ENCODE measurements at regions not wholly inside any gene's neighbourhood (a gene's known extent, or its start where the extent isn't known, plus 50 kb on each side); places are given as distances from the start of the nearest gene placed in this dataset.

DNA sequence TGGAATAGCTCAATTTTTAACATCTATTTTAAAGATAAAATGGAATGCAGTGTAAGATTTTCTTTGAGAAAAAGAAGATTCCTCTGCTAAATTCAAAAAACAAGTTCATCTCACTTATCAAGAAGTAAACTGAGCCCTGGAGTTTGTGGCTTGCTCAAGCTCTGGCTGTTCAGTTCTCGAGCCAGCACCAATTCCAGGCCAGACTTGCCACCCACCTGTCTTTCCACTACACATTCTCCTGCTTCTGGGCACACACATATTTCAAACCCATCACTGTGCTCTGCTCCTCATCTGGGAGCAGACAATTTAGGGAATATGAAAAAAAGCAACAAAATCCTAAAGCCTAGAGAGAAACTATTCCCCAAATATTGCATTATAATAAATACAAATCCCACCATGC lies 424.5 kb downstream of the ENC1 start:
- no peaks in the 10 kb centered on the region for H3K9me2 ChIP-seq (ENCODE audit: insufficient read depth, low read length)
- no peaks in the 10 kb centered on the region for H3K27me3 ChIP-seq (ENCODE audit: insufficient read depth, low read depth, low read length)
- H2AFZ ChIP-seq (ENCODE audit: low read depth, low read length), result no peak overlapping the region
- no peak overlapping the region for H3K27ac ChIP-seq (ENCODE audit: low read length)
- H3K4me3 ChIP-seq (ENCODE audit: low read length), result no peak overlapping the region
- no peaks in the 10 kb centered on the region for H3K79me2 ChIP-seq (replicated peaks; ENCODE audit: insufficient read depth, low read length)
- H3K36me3 ChIP-seq (ENCODE audit: insufficient read depth, low read length), result no peaks in the 10 kb centered on the region
- no peaks in the 10 kb centered on the region for H3K9me3 ChIP-seq (ENCODE audit: low read length)
- H3K9ac ChIP-seq (ENCODE audit: low read length), result no peak overlapping the region
- no peaks in the 10 kb centered on the region for H3F3A ChIP-seq (ENCODE audit: insufficient read depth, low read length, poor library complexity, severe bottlenecking)
- no peak for TF ChIP-seq POLR2AphosphoS5 (IDR thresholded peaks at IDR 0.05)
- TF ChIP-seq EZH2 (IDR thresholded peaks at IDR 0.05; ENCODE audit: borderline replicate concordance, insufficient read depth, low read length, poor library complexity, severe bottlenecking), result no peak
- TF ChIP-seq SMC3 (conservative IDR thresholded peaks at IDR 0.05; ENCODE audit: poor library complexity), result no peak
- no peak for TF ChIP-seq MXI1 (conservative IDR thresholded peaks at IDR 0.05; ENCODE audit: poor library complexity, severe bottlenecking)
- TF ChIP-seq, protein P1, sequence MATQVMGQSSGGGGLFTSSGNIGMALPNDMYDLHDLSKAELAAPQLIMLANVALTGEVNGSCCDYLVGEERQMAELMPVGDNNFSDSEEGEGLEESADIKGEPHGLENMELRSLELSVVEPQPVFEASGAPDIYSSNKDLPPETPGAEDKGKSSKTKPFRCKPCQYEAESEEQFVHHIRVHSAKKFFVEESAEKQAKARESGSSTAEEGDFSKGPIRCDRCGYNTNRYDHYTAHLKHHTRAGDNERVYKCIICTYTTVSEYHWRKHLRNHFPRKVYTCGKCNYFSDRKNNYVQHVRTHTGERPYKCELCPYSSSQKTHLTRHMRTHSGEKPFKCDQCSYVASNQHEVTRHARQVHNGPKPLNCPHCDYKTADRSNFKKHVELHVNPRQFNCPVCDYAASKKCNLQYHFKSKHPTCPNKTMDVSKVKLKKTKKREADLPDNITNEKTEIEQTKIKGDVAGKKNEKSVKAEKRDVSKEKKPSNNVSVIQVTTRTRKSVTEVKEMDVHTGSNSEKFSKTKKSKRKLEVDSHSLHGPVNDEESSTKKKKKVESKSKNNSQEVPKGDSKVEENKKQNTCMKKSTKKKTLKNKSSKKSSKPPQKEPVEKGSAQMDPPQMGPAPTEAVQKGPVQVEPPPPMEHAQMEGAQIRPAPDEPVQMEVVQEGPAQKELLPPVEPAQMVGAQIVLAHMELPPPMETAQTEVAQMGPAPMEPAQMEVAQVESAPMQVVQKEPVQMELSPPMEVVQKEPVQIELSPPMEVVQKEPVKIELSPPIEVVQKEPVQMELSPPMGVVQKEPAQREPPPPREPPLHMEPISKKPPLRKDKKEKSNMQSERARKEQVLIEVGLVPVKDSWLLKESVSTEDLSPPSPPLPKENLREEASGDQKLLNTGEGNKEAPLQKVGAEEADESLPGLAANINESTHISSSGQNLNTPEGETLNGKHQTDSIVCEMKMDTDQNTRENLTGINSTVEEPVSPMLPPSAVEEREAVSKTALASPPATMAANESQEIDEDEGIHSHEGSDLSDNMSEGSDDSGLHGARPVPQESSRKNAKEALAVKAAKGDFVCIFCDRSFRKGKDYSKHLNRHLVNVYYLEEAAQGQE (IDR thresholded peaks at IDR 0.05; ENCODE audit: borderline replicate concordance), result no peak
- TF ChIP-seq EP300 (conservative IDR thresholded peaks at IDR 0.05; ENCODE audit: poor library complexity, severe bottlenecking), result no peak
- no peak for TF ChIP-seq CTCF (IDR thresholded peaks at IDR 0.05; ENCODE audit: poor library complexity, severe bottlenecking)
- no peak for TF ChIP-seq TAF1 (IDR thresholded peaks at IDR 0.05; ENCODE audit: low read depth)
- TF ChIP-seq RAD21 (conservative IDR thresholded peaks at IDR 0.05), result no peak
- no peak overlapping the region for H3K4me2 ChIP-seq (ENCODE audit: low read length)
- no peaks in the 10 kb centered on the region for H4K20me1 ChIP-seq (ENCODE audit: insufficient read depth)

DNA sequence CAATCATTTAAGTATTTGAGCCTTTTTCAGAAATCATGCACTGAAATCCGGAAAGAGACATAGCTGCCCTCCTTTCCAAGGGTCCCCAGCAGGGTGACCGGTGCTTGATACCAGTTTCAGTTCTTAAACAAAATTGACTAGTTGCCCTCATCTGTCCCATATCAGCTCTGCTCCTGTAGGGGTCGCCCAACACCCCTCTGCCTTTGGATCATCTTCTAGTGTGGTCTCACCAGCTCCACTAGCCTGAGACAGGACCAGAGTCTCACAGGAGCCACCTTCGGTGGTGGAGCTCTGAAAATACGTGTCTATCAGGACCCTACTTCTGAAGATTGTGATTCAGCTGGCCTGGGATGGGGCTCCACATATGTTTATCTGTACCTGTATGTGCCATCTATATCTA lies 428.2 kb downstream of the ENC1 start:
- Histone ChIP-seq H3K27me3 (ENCODE audit: insufficient read depth, low read depth, low read length) (no peaks in the 10 kb centered on the region), H3K9ac (ENCODE audit: low read length) (no peak overlapping the region), H3K27ac (ENCODE audit: low read length) (no peak overlapping the region), H2AFZ (ENCODE audit: low read depth, low read length) (no peak overlapping the region), H3K4me2 (ENCODE audit: low read length) (no peak overlapping the region), H3K9me3 (ENCODE audit: low read length) (no peaks in the 10 kb centered on the region), H3K4me3 (ENCODE audit: low read length) (no peak overlapping the region), H3K9me2 (ENCODE audit: insufficient read depth, low read length) (no peaks in the 10 kb centered on the region), H3K36me3 (ENCODE audit: insufficient read depth, low read length) (no peaks in the 10 kb centered on the region), H4K20me1 (ENCODE audit: insufficient read depth) (no peaks in the 10 kb centered on the region), H3F3A (ENCODE audit: insufficient read depth, low read length, poor library complexity, severe bottlenecking) (peaks cover 3% of the 10 kb centered on the region), H3K79me2 (replicated peaks; ENCODE audit: insufficient read depth, low read length) (no peaks in the 10 kb centered on the region)
- TF ChIP-seq CTCF (IDR thresholded peaks at IDR 0.05; ENCODE audit: poor library complexity, severe bottlenecking), result no peak
- TF ChIP-seq MXI1 (conservative IDR thresholded peaks at IDR 0.05; ENCODE audit: poor library complexity, severe bottlenecking), result no peak
- TF ChIP-seq SMC3 (conservative IDR thresholded peaks at IDR 0.05; ENCODE audit: poor library complexity), result no peak
- TF ChIP-seq, protein P1 (IDR thresholded peaks at IDR 0.05; ENCODE audit: borderline replicate concordance), result no peak
- TF ChIP-seq POLR2AphosphoS5 (IDR thresholded peaks at IDR 0.05), result no peak
- TF ChIP-seq EP300 (conservative IDR thresholded peaks at IDR 0.05; ENCODE audit: poor library complexity, severe bottlenecking), result no peak
- no peak for TF ChIP-seq TAF1 (IDR thresholded peaks at IDR 0.05; ENCODE audit: low read depth)
- TF ChIP-seq EZH2 (IDR thresholded peaks at IDR 0.05; ENCODE audit: borderline replicate concordance, insufficient read depth, low read length, poor library complexity, severe bottlenecking), result no peak
- no peak for TF ChIP-seq RAD21 (conservative IDR thresholded peaks at IDR 0.05)
